Non-pigmented ciliary epithelial cell (primary cell): ENCODE measurements at regions not wholly inside any gene's neighbourhood (a gene's known extent, or its start where the extent isn't known, plus 50 kb on each side); places are given as distances from the start of the nearest gene placed in this dataset.
"Not testable (repeated sequence)": the region's sequence is repeated elsewhere in the genome, so short reads cannot be mapped to it uniquely, and the experiment has no call there.

Experiments
- DNase-seq: peaks from one replicate; pipeline ENCODE4 v3.0.0-alpha.2; 2010; ENCODE audit warnings: low read depth

DNA sequence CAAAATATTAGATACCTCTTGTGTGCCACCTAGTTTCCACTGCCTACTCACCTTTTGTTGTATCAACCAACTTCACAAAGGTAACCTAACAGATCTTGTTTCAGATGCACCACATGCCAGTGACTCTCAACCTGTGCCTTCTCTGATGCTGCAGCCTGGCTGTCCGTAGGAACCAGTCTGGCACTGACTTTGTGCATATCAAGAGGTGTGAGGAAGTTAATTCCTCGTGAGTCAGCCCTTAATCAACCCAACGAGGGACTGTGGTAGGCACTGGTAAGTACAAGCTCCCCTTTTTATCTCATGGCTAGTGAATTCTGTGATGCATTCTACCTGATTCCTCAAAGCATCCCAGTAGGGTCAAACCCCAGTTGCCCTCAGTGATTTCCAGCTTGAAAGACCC lies 215.4 kb upstream of the CTNND2 start:
- DNase-seq, result no peak

GRCh38 chr5:12114075-12114474 lies 209.8 kb upstream of the CTNND2 start:
- DNase-seq, result no peak

- DNase-seq, result no peak
Measured at GRCh38 chr5:12113062-12113461, 208.8 kb upstream of the CTNND2 start.

DNA sequence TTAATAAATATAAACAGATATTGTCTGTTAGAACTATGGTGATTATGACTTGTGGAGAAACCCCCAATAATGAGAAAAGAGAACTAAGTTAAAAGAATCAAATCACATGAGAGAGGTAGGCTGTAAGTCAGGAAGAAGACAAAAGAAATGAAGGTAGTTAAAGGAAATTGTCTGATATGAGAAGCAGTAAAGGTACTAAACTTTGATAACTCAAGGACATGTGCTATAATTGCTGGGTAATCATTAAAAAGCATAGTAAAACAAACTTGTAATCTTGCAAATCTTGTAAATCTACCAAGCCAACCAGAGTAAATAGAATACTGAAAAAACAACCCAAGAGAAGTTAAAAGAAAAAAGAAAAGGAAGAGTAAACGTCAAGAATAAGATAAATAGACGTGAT lies 207.0 kb upstream of the CTNND2 start:
- DNase-seq, result no peak

- DNase-seq, result no peak
Measured at GRCh38 chr5:12110629-12111028, 206.4 kb upstream of the CTNND2 start.

GRCh38 chr5:12109075-12109688 lies 204.9 kb upstream of the CTNND2 start:
- no peak for DNase-seq

DNA sequence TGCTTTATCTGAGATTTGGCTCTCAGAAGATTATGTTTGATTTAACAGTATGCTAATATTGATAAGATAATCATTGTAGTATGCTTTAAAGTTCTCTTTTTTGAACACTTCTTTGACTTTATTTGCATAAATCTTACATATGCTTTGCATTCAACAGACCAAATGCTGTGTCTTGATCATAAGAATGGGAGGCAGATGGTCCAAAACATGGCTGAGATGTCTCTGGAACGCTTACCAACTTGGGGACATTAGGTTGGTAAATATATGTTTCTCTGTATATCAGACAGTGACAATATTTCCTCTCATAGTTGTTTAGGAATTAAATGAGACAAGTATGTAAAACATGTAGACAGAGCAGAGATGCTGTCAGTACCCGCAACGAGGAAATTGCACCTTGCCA lies 197.9 kb upstream of the CTNND2 start:
- no peak for DNase-seq

GRCh38 chr5:12100542-12100941 lies 196.3 kb upstream of the CTNND2 start:
- no peak for DNase-seq

GRCh38 chr5:12099296-12099695 lies 195.1 kb upstream of the CTNND2 start:
- no peak for DNase-seq

DNA sequence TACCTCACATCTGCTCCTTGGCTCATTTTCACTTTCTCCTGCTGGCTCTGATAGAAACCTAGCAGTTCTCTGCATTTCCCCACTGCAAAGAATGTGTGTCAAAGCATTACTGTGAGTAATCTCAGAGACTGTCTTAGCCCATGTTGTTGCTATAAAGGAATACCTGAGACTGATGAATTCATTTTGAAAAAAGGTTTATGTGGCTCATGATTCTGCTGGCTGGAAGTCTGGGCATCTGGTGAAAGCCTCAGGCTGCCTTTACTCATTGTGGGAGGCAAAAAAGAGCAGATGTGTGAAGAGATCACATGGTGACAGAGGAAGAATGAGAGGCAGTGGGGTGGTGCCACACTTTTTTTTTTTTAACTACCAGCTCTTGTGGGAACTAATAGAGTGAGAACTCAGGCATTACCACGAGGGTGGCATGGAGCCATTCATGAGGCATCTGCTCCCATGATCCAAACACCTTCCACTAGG lies 191.6 kb upstream of the CTNND2 start:
- DNase-seq, result no peak

GRCh38 chr5:12093586-12093985 lies 189.3 kb upstream of the CTNND2 start:
- no peak for DNase-seq

DNA sequence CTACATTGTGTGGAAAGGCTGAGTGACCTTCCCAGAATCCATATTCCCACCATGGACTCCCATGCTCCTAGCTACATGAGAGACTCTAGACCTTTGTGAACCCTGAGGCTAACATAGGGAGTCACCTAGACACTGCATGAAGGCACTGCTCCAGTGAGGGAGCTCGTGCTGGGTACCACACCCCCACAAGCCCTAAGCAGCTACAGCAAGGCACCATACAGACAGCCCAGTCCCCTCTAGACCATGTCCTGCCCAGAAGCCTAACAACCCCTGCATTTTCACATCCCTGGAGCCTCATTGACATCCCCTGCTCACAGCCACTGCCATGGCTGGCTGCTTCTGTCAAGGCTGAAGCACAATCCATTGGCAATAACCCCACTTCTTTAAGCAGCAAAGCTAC lies 176.5 kb upstream of the CTNND2 start:
- DNase-seq, result no peak

DNA sequence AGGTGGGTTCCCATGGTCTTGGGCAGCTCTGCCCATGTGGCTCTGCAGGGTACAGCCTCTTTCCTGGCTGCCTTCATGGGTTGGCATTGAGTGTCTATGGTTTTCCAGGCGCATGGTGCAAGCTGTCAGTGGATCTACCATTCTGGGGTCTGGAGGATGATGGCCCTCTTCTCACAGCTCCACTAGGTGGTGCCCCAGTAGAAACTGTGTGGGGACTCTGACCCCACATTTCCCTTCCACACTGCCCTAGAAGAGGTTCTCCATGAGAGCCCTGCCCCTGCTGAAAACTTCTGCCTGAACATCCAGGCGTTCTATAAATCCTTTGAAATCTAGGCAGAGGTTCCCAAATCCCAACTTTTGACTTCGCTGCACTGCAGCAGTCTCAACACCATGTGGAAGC lies 174.0 kb upstream of the CTNND2 start:
- not testable (repeated sequence) for DNase-seq

GRCh38 chr5:12073426-12073825 lies 169.2 kb upstream of the CTNND2 start:
- DNase-seq, result no peak

- DNase-seq, result no peak
Measured at GRCh38 chr5:12072441-12072840, 168.2 kb upstream of the CTNND2 start.

GRCh38 chr5:12071455-12071854 lies 167.2 kb upstream of the CTNND2 start:
- DNase-seq, result no peak

GRCh38 chr5:12023614-12024241 lies 119.5 kb upstream of the CTNND2 start:
- DNase-seq, result peak; percentile 22

DNA sequence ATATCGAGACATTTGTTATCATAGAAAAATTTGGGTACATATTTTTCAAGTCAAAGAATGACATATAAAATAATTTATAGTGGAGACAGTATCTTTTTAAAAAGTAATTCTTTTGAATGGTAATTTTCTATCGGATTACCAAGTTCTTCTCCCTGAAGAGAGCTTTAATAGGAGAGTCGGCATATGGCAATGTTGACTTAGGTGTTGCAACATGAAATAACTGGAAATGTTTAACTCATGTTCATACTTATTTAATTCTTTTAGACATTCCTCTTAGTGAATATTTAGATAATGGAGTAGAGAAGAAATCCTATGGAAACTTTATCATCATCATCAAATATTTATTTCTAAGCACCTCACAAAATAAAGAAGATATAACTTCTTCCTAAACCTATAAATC lies 118.2 kb upstream of the CTNND2 start:
- DNase-seq, result no peak

GRCh38 chr5:12019306-12019705 lies 115.1 kb upstream of the CTNND2 start:
- DNase-seq, result no peak

DNA sequence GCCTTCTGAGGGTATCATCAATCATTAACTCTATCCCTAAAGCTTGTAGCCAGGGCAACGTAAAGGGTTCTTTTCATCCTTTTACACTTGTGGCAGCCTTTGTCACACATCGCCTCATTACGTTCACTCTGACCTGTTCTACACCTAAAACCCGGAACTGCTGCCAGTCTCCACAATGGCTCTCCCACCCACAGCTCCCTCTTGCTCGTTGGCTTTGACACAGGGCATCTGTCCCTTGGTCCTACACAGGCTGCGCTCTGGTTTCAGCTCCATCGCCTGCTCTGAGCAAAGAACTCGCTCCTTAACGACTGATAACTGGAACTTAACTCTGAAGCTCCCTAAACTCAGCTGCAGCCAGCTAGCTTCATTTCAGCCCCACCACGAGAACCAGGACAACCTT lies 112.8 kb upstream of the CTNND2 start:
- DNase-seq, result no peak

DNA sequence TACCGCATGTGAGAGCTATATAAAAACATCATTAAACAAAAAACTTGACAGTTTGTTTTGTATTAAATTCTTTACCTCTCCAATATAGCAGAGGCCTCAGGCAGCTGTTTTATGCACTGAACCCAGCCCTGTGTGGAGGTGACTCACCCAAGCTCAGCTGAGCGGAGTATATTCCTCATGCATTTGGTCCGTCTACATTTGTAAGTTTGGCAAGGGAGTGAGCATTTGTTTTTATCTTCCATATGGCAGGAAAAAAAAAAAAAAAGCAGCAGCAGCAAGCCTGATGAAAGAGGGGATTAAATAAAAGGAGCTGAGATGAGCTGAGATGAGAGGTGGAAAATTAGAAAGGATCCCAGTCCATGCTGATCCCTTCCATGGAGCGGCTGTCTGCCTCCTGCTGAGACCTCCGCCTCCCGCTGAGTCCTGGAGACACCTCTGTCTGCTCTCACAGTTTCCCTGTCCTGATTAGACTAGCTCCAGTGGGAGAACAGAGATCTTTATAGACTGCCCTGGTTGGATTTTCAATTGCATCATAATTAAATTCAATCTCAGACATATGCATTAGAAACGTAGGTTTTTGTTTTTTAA lies 112.0 kb upstream of the CTNND2 start:
- peak; percentile 32 for DNase-seq

DNA sequence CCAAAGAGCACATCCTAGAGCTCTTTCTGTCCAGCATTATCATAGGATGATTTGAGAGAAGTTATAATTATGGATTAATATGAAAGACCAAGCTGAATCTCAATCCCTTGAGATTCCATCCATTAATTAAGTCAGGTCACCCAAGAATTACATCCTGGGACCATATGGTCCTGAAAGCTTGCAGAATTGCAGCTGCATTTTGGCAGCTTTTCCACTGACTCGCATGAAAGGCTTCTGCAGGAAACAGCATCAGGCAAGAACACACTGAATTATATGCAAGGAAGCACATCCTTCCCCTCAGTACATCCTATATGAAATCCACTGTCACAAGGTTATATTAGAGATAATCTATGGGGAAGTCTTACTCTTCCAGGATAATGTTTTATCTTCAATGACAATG lies 109.1 kb upstream of the CTNND2 start:
- DNase-seq, result no peak

DNA sequence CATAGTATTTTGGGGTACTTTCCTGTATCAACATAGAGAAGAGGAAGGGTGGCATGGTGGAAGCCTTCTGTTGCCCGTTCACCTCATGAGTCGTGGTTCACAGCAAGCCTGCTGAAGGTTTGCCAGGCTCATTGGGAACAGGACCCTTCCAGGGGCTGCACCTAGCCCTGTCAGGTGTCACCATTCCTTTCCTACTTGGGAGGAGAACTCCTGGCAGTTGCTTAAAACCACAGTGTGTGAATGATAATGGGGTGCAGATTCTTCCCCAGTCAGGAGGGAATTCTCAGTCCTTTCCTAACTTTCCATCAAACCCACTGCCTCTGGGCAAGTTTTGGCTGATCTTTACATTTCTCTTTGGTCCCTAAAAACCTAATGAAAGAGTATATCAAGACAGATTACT lies 99.4 kb upstream of the CTNND2 start:
- DNase-seq, result no peak

DNA sequence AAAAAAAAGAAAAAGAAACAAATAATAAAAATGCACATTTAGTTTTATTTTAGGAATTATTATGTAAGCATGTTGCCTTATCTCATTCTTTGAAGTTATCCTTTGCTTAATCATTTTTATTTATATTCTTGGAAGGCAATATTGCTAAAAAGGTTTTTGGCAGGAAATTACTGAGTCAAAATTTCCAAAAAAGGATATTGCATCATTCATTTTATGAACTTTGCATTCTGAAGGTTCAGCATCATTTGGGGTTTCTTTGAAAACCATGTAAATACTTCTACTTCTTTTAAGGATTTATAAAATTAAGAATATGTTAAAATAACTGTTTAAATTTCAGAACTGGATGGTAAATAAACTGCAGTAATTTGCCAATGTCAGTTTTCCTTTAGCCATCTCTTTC lies 94.2 kb upstream of the CTNND2 start:
- DNase-seq, result no peak
